ENCODE measurements at regions not wholly inside any gene's neighbourhood (a gene's known extent, or its start where the extent isn't known, plus 50 kb on each side); places are given as distances from the start of the nearest gene placed in this dataset.

DNA sequence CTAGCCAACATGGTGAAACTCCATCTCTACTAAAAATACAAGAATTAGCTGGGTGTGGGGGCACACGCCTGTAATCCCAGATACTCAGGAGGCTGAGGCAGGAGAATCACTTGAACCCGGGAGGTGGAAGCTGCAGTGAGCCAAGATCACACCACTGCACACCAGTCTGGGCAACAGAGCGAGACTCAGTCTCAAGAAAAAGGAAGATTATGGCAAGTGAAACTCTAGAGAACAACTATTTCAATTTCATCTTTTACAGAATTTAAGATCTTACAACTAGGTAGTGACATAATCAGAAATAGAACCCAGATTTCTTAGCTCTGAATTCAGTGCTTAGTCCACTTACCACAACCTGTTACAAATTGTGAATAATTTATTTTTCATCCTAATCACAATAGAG, 108.8 kb upstream of the MAP3K1 start:
- TF ChIP-seq POLR2A (IDR thresholded peaks at IDR 0.05; ENCODE audit: extremely low read depth, insufficient read length) (no peak), CTCF (IDR thresholded peaks at IDR 0.05; ENCODE audit: low read depth, low read length) (no peak), MYC (IDR thresholded peaks at IDR 0.05; ENCODE audit: low read depth, low read length) (no peak)
